NB4 (cell line): ENCODE measurements at regions not wholly inside any gene's neighbourhood (a gene's known extent, or its start where the extent isn't known, plus 50 kb on each side); places are given as distances from the start of the nearest gene placed in this dataset.

Experiments used
- DNase-seq: peaks from one replicate; pipeline ENCODE4 v3.0.0; 2010; ENCODE audit warnings: low read depth
- H3K4me3 ChIP-seq: one replicate; pipeline ENCODE4 v1.5.1; 2011; ENCODE audit warnings: mild to moderate bottlenecking, low read depth, low read length, moderate library complexity
- CTCF ChIP-seq: IDR thresholded peaks from one replicate; pipeline ENCODE4 v1.5.1; 2012; ENCODE audit warnings: low read depth, low read length
- MYC ChIP-seq: IDR thresholded peaks from 2 replicates; pipeline ENCODE4 v1.6.1; 2011; ENCODE audit warnings: low read depth, low read length
- POLR2A ChIP-seq: IDR thresholded peaks from 2 replicates; pipeline ENCODE4 v1.6.1; 2011; ENCODE audit warnings: mild to moderate bottlenecking; ENCODE audit not compliant: insufficient read length; ENCODE audit errors: extremely low read depth
- TF ChIP-seq, protein P1 (sequence below): IDR thresholded peaks from 2 replicates; pipeline ENCODE4 v1.6.1; 2011; ENCODE audit warnings: low read depth, low read length

DNA sequence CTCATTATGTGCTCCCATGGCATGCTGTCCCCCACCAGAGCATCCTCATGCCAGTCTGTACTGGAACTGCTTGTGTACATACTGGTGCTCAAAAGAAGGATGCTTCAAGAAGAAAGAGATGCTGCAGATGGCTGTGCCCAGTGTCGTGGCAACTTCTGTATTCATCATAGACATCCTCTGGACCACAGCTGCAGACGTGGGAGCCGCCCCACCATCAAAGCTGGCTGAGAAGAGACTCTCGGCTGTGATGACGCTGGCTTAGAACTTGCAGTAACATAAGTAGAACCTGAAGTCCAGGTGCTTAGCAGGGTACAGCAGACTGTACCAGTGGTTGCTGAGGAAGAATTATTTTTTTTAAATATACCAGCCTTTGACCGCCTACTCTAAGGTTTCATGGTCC is 112.6 kb upstream of the ARHGAP5 start:
- H3K4me3 ChIP-seq = no peak overlapping the region
- DNase-seq = no peak
- TF ChIP-seq CTCF (no peak), MYC (no peak), POLR2A (no peak)
- TF ChIP-seq, protein P1, sequence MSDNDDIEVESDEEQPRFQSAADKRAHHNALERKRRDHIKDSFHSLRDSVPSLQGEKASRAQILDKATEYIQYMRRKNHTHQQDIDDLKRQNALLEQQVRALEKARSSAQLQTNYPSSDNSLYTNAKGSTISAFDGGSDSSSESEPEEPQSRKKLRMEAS = no peak

DNA sequence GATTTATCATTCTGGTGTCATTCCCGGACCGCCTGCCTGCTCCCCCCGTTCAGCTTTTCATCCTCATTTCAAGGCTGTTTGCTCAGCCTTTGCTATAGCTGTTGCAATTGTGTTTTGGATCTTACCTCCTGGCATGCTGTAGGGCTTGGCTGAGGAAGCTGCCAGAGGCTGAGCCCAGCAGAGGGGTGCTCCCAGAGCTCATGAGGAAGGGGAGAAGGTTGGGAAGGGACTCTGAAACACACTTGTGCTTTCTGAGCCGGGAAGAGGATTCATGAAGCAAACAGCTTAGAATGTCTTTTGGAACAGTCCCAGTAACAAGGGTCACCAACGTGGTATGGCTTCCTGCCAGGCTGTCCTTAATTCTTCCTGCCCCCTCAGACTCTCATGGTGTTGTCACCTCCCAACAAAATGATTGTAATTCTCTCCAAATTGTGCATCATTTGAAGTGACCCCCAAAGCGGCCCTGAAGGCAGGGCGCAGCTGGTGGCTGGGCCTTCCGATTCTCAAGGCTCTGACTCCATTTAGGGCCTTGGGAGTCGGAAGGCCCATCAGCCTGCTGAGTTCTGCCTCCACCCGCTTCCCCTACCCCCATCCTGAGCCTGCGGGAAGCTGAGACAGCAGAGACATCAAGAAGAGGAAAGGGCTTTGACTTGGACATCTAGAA is 111.9 kb upstream of the ARHGAP5 start:
- TF ChIP-seq, protein P1 = no peak
- TF ChIP-seq MYC (no peak), POLR2A (no peak), CTCF (no peak)
- no peak for DNase-seq

DNA sequence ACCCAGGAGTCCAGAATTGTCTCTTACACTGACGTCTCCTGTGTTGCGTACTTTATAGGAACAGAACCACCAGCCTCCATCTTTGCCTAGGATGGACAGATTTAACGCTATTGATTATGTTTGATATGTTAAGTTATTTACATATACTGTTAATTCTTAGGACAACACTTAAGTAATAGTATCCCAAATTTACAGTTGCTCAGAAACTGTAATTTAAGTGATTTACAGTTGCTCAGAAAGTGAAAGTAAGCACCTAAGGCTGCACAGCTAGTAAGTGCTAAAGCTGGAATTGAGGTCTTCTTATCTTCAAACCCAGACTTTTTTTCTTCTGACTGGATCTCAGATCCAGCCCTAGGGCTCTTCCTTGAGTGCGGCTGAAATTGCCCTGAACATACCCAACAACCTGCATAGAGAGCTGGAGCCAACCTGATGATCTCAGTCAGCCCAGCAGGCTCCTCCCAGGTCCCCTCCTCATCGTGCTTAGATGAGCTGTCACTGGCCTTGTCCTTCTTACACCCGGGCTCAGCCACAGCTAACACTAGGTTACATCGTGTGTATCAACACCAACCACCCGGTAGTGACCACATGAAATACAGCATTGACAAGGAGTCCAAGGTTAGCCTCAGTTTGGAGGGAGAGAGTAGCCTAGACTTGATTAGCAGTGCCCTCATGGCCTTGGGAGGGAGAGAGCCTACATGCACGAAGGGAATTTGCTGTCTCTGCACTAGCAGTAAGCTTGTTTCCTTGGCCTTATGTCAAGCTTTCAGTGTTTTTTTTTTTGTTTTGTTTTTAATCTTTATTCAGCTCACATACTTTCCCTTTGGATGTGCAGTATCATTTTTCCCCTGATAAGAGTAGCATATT is 111.1 kb upstream of the ARHGAP5 start:
- no peak overlapping the region for H3K4me3 ChIP-seq
- no peak for TF ChIP-seq POLR2A
- no peak for TF ChIP-seq MYC
- DNase-seq = no peak

More for the DNA sequence above, 111.9 kb upstream of the ARHGAP5 start:
- H3K4me3 ChIP-seq = no peak overlapping the region

DNA sequence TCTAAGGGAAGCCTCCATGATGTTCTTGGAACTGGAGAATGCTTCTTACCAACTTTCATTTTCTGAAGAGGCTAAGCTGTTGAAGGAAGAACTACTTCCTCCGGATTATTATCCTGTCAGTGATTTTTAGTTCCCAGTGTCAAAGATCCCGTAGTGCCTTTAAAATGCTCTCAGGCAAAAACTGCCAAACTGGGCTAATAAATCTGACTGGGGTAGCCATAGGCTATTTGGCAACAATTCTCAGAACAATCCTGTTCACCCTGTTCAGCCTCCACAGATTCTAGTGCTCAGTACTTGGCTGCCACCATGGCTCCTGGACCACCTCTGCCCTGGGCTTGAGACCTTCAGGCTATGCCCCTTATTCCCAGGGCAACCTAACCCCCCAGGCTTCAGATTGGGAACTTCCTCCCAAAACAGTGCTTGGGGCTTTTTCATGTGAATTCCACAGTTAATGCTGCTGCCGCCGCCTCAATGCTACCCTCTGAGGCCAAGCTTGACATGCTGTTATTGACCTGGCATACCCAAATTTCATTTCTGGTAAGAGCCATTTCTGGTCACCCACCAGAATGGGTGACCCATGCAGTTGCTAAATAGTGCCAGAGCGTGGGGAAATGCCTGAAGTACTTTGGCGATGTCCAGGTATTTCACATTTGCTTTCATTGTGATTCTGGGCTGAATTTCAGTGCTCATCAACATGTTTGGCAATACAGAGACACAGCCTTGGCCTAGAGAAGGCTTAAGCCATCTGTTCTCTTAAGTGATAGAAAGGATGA is 110.0 kb upstream of the ARHGAP5 start:
- TF ChIP-seq MYC = no peak
- TF ChIP-seq, protein P1 = no peak
- TF ChIP-seq POLR2A = no peak
- no peak for TF ChIP-seq CTCF
- DNase-seq = no peak

DNA sequence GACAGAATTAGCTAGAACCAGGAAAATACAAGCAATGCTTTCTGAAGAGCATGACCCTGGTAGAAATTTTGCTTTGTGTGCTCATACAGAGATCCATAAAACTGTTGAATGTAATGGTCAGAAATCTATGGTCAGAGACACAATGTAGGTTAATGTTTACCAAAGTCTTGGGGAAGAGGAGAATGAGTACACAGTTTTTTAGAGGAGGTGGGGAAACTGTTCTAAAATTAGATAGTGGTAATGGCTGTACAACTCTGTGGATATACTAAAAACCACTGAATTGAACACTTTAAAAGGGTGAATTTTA is 109.5 kb upstream of the ARHGAP5 start:
- TF ChIP-seq POLR2A (no peak), CTCF (no peak), MYC (no peak)
- TF ChIP-seq, protein P1 = no peak
- no peak overlapping the region for H3K4me3 ChIP-seq
- no peak for DNase-seq

More for the DNA sequence above, 110.0 kb upstream of the ARHGAP5 start:
- no peak overlapping the region for H3K4me3 ChIP-seq
